Progenitor cell of endocrine pancreas (in vitro differentiated cells): ENCODE measurements at regions not wholly inside any gene's neighbourhood (a gene's known extent, or its start where the extent isn't known, plus 50 kb on each side); places are given as distances from the start of the nearest gene placed in this dataset.

Experiments used
- DNase-seq: peaks from one replicate; pipeline ENCODE4 v3.0.0; 2021; ENCODE audit warnings: low spot score; ENCODE audit not compliant: unreplicated experiment
- H3K27ac Mint-ChIP-seq: 2 replicates; pipeline ENCODE4 v1.8.0; 2021; ENCODE audit warnings: mild to moderate bottlenecking, moderate library complexity, mixed read lengths
- H3K27me3 Mint-ChIP-seq: 2 replicates; pipeline ENCODE4 v1.8.0; 2021; ENCODE audit warnings: mixed read lengths
- H3K36me3 Mint-ChIP-seq: 2 replicates; pipeline ENCODE4 v1.8.0; 2022; ENCODE audit warnings: mixed read lengths; ENCODE audit not compliant: insufficient read depth
- H3K4me1 Mint-ChIP-seq: 2 replicates; pipeline ENCODE4 v1.8.0; 2021; ENCODE audit warnings: low read depth, mixed read lengths
- H3K4me3 Mint-ChIP-seq: 2 replicates; pipeline ENCODE4 v1.8.0; 2021; ENCODE audit warnings: low read depth, mild to moderate bottlenecking, moderate library complexity, mixed read lengths
- H3K9me3 Mint-ChIP-seq: 2 replicates; pipeline ENCODE4 v1.8.0; 2021; ENCODE audit warnings: low read depth, mixed read lengths
- TF ChIP-seq, protein P1 (sequence below): fragments of 200-600 bp; sonication (generic); IDR thresholded peaks from one replicate; pipeline ENCODE4 v1.5.0; 2021; ENCODE audit warnings: antibody characterized with exemption, mild to moderate bottlenecking; ENCODE audit not compliant: unreplicated experiment

DNA sequence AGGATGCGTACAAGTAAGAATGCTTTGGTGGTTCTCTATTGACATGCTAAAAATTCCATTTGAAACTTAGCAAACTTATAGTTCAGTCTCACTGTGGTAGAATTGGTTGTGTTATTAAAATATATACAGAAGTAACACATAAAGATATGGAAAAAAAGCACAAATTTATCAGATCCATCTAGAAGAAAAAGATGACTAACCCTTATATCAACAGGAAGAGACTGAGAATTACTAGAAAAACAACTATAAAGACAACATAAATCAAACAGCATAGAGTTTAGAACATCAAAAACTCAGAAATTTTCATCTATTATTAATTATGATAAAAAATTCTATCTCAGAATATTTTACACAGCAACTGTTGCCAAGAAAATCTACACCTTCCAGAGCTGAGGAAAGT, 491.0 kb downstream of the ETNK1 start:
- Mint-ChIP-seq H3K4me1 (peaks cover 2% of the 10 kb centered on the region), H3K9me3 (no peaks in the 10 kb centered on the region)
- DNase-seq: no peak

DNA sequence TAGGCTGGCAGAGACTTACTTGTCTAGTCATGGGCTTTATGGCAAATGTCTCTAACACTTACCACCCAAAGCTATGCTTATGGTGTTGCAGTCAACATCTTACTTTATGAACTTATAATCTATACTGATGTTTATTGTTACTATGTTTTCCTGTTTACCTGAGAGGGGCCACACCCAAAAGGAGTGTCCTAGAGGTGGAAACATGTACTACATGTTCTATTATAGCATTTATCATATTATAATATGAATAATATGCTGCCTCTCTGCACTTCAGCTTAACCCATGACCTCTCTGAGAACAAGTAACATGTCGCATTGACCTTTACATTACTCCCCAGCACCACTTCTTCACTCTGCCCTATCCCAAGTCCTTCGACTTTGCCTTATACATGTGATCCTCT, 501.8 kb downstream of the ETNK1 start:
- DNase-seq: no peak
- Mint-ChIP-seq H3K4me3 (no peak overlapping the region), H3K27me3 (no peaks in the 10 kb centered on the region), H3K9me3 (no peaks in the 10 kb centered on the region), H3K4me1 (no peaks in the 10 kb centered on the region), H3K36me3 (no peaks in the 10 kb centered on the region), H3K27ac (no peak overlapping the region)
- TF ChIP-seq, protein P1, sequence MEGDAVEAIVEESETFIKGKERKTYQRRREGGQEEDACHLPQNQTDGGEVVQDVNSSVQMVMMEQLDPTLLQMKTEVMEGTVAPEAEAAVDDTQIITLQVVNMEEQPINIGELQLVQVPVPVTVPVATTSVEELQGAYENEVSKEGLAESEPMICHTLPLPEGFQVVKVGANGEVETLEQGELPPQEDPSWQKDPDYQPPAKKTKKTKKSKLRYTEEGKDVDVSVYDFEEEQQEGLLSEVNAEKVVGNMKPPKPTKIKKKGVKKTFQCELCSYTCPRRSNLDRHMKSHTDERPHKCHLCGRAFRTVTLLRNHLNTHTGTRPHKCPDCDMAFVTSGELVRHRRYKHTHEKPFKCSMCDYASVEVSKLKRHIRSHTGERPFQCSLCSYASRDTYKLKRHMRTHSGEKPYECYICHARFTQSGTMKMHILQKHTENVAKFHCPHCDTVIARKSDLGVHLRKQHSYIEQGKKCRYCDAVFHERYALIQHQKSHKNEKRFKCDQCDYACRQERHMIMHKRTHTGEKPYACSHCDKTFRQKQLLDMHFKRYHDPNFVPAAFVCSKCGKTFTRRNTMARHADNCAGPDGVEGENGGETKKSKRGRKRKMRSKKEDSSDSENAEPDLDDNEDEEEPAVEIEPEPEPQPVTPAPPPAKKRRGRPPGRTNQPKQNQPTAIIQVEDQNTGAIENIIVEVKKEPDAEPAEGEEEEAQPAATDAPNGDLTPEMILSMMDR: peak; percentile 27

More for the DNA sequence above, 491.0 kb downstream of the ETNK1 start:
- Mint-ChIP-seq H3K36me3 (no peaks in the 10 kb centered on the region), H3K27me3 (no peaks in the 10 kb centered on the region), H3K27ac (no peak overlapping the region), H3K4me3 (no peak overlapping the region)
- TF ChIP-seq, protein P1: no peak

DNA sequence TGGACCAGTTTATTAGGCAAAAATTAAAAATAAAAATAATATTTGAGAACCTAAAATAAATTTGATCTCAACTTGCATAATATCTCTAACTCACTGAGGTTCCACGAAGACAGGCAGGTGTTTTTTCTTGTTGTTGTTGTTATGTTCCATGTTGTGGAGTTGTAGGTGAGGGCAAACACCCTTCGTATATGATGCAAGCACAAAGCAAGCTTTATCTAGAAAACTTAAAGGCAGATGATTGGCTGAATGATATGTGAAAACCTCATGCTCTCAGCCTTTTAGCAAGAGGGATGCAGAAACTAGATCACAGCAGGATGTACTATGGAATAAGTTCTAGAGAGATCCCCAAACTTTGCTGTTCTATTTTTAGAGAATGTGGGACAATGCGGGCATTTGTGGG, 502.7 kb downstream of the ETNK1 start:
- no peaks in the 10 kb centered on the region for H3K27me3 Mint-ChIP-seq
- H3K9me3 Mint-ChIP-seq: no peaks in the 10 kb centered on the region
- no peak overlapping the region for H3K27ac Mint-ChIP-seq
- DNase-seq: no peak
- no peaks in the 10 kb centered on the region for H3K4me1 Mint-ChIP-seq
- no peak overlapping the region for H3K4me3 Mint-ChIP-seq
- TF ChIP-seq, protein P1: no peak
- no peaks in the 10 kb centered on the region for H3K36me3 Mint-ChIP-seq

DNA sequence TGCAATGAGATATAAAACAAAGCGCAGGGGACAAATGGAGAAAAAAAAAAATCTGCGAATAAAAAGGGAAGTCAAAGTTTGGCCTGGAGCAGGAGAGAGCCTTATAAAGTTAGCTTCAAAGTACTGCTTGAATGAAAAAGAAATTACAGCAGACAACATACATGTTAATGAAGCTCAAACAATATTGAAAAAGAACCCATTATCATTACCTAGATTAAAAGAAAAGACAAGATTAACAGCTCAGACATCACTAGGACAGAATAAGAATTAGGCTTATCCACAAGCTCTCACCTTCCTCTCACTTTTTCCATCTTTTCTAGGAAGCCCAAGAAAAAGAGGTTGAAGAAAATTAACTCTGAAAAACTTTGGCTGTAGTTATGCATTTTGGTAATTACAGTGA, 503.5 kb downstream of the ETNK1 start:
- H3K4me3 Mint-ChIP-seq: no peak overlapping the region
- TF ChIP-seq, protein P1: no peak
- no peaks in the 10 kb centered on the region for H3K36me3 Mint-ChIP-seq
- H3K4me1 Mint-ChIP-seq: no peaks in the 10 kb centered on the region
- no peaks in the 10 kb centered on the region for H3K27me3 Mint-ChIP-seq
- H3K9me3 Mint-ChIP-seq: no peaks in the 10 kb centered on the region
- H3K27ac Mint-ChIP-seq: no peak overlapping the region
- DNase-seq: no peak

DNA sequence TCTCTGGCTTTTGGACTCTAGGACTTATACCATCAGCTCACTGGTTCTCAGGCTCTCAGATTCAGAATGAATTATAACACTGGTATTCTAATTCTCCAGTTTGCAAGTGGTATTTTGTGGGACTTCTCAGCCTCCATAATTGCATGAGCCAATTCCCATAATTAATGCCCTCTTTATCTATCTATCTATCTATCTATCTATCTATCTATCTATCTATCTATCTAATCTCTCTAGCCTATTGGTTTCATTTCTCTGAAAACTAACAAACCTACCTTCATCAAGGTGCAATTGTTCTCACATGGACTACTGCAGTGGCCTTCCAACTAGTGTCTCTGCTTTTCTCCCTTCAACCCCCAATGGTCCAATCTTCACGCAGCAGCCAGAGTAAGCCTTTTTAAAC, 507.4 kb downstream of the ETNK1 start:
- H3K9me3 Mint-ChIP-seq: no peaks in the 10 kb centered on the region
- no peaks in the 10 kb centered on the region for H3K27me3 Mint-ChIP-seq
- TF ChIP-seq, protein P1: no peak
- H3K4me3 Mint-ChIP-seq: no peak overlapping the region
- DNase-seq: no peak
- H3K36me3 Mint-ChIP-seq: no peaks in the 10 kb centered on the region
- no peaks in the 10 kb centered on the region for H3K4me1 Mint-ChIP-seq
- H3K27ac Mint-ChIP-seq: no peak overlapping the region
